Type B pancreatic cell (in vitro differentiated cells): ENCODE measurements at regions not wholly inside any gene's neighbourhood (a gene's known extent, or its start where the extent isn't known, plus 50 kb on each side); places are given as distances from the start of the nearest gene placed in this dataset.
"Not testable (repeated sequence)": the region's sequence is repeated elsewhere in the genome, so short reads cannot be mapped to it uniquely, and the experiment has no call there.

Source experiments
- DNase-seq: peaks from one replicate; pipeline ENCODE4 v3.0.0; 2021; ENCODE audit warnings: mixed read lengths; ENCODE audit not compliant: unreplicated experiment; ENCODE audit errors: extremely low spot score
- H3K27ac Mint-ChIP-seq: 2 replicates; pipeline ENCODE4 v1.8.0; 2021; ENCODE audit warnings: mild to moderate bottlenecking, mixed read lengths
- H3K27me3 Mint-ChIP-seq: 2 replicates; pipeline ENCODE4 v1.8.0; 2021; ENCODE audit warnings: mixed read lengths
- H3K36me3 Mint-ChIP-seq: 2 replicates; pipeline ENCODE4 v1.8.0; 2021; ENCODE audit warnings: mixed read lengths
- H3K4me1 Mint-ChIP-seq: one replicate; pipeline ENCODE4 v1.8.0; 2021; ENCODE audit warnings: mixed read lengths; ENCODE audit not compliant: unreplicated experiment
- H3K4me3 Mint-ChIP-seq: 2 replicates; pipeline ENCODE4 v1.8.0; 2021; ENCODE audit warnings: mild to moderate bottlenecking, mixed read lengths
- H3K9me3 Mint-ChIP-seq: 2 replicates; pipeline ENCODE4 v1.8.0; 2021; ENCODE audit warnings: mixed read lengths
- CTCF ChIP-seq: fragments of 200-600 bp; sonication (generic); conservative IDR thresholded peaks from 2 replicates; pipeline ENCODE4 v1.5.0; 2021; ENCODE audit warnings: antibody characterized with exemption, mild to moderate bottlenecking

DNA sequence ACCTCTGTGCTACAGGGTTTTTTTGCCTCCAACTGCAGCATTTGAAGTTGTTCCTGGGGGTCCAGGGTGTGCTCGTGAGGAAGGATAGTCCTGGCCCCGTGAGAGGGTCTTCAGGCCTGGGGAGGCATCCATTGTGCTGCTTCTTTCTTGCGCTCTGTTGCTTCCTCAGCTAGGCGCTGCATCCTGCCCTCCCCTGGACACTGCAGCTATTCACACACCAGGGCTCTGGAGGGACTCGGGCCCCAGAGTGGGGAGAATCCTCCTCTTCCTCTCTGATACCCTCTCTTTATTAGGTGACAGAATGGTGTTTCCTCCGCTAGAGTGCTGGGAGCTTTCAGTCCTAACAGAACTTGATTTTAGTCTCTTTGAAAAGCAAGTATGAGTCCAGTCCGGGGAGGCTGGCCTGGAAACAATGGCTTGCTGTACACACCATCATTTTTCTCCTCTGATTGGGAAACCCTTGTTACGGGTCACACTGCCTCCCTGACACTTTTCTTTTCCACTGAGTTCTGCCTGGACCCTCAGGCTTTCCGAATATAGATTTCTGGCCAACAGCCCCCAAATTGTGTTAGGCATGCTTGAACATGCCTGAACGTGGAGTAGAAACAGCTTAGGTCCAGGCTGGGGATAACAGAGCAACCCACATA is 81.4 kb upstream of the ELAC2 start:
- Mint-ChIP-seq H3K36me3 (no peaks in the 10 kb centered on the region), H3K9me3 (peaks cover 4% of the 10 kb centered on the region), H3K27ac (no peak overlapping the region), H3K4me1 (peaks cover 5% of the 10 kb centered on the region), H3K27me3 (no peaks in the 10 kb centered on the region), H3K4me3 (no peak overlapping the region)
- DNase-seq, result no peak
- TF ChIP-seq CTCF, result no peak

DNA sequence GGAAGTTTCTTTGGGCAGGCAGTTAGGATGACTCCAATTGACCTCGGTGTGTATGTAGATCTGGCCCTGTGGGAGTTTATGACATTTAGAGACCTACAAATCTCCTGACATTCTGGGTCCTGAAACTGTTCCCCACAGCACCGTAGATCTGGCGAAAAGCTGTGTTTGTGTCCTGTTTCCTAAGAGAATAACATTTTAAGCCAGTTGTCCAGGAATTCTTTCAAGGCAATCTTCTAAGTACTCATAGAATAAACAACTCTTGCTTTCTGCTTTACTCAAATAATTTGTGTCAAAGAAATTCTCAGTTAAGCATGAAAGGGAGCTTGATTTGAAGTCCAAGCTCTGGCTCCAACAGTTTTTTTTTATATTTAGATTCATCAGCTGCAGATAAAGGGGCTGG is 78.5 kb upstream of the ELAC2 start:
- no peak for DNase-seq
- H3K4me3 Mint-ChIP-seq, result no peak overlapping the region
- peaks cover 5% of the 10 kb centered on the region for H3K4me1 Mint-ChIP-seq
- H3K27me3 Mint-ChIP-seq, result no peaks in the 10 kb centered on the region
- H3K9me3 Mint-ChIP-seq, result peaks cover 4% of the 10 kb centered on the region
- no peak for TF ChIP-seq CTCF
- no peak overlapping the region for H3K27ac Mint-ChIP-seq
- H3K36me3 Mint-ChIP-seq, result no peaks in the 10 kb centered on the region

DNA sequence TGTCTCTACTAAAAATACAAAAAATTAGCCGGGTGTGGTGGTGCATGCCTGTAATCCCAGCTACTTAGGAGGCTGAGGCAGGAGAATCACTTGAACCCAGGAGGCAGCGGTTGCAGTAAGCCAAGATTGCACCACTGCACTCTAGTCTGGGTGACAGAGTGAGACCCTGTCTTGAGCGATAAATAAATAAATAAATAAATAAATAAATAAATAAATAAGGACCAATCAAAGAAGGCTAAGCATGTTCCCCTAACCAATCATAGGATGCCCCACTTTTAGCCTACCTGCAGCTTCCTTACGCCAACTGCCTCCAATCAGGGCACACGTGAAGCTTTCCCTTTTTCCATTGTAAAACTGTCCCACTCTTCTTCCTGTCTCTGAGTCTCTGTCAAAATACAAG is 74.2 kb upstream of the ELAC2 start:
- H3K4me3 Mint-ChIP-seq, H3K9me3 Mint-ChIP-seq, DNase-seq, H3K4me1 Mint-ChIP-seq, H3K36me3 Mint-ChIP-seq, H3K27ac Mint-ChIP-seq, H3K27me3 Mint-ChIP-seq: not testable (repeated sequence)

DNA sequence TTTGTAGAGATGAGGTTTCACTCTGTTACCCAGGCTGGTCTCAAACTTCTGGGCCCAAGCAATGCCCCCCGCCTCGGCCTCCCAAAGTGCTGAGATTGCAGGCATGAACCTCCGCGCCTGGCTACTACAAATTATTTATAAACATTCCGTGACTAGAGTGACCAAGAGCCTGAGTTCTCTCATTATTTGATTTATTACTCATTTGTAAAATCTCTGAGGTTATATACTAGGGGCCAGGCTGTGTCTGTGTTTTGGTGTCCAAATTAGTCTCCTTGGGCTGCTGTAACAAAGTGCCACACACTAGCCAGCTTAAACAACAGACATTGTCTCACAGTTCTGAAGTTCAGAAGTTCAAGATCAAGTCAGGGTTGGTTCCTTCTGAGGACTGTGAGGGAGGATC is 70.8 kb upstream of the ELAC2 start:
- H3K9me3 Mint-ChIP-seq, result no peaks in the 10 kb centered on the region
- no peaks in the 10 kb centered on the region for H3K36me3 Mint-ChIP-seq
- H3K27ac Mint-ChIP-seq, result no peak overlapping the region
- no peak for TF ChIP-seq CTCF
- DNase-seq, result no peak
- H3K27me3 Mint-ChIP-seq, result peaks cover 7% of the 10 kb centered on the region
- no peaks in the 10 kb centered on the region for H3K4me1 Mint-ChIP-seq
- H3K4me3 Mint-ChIP-seq, result no peak overlapping the region

DNA sequence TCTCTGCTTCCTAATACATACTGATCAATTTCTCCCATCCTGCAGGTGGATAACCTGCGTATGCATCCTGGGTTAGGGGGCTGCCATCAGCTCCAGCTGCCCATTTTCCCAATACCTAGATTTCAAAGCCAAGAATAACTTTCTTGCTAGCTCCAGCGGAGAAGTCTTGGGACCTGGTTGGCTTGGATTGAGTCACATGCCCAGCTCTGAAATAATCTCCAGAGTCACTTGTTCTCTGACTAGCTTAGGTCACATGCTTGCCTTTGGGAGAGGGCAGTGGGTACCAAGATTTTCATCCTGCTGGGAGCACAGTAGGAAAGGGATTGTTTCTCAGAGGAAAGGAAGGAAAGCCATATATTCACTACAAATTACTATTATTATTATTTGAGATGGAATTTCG is 70.0 kb upstream of the ELAC2 start:
- Mint-ChIP-seq H3K9me3 (peaks cover 4% of the 10 kb centered on the region), H3K4me3 (no peak overlapping the region), H3K4me1 (no peaks in the 10 kb centered on the region), H3K27ac (no peak overlapping the region), H3K27me3 (peaks cover 11% of the 10 kb centered on the region), H3K36me3 (no peaks in the 10 kb centered on the region)
- no peak for TF ChIP-seq CTCF
- no peak for DNase-seq

DNA sequence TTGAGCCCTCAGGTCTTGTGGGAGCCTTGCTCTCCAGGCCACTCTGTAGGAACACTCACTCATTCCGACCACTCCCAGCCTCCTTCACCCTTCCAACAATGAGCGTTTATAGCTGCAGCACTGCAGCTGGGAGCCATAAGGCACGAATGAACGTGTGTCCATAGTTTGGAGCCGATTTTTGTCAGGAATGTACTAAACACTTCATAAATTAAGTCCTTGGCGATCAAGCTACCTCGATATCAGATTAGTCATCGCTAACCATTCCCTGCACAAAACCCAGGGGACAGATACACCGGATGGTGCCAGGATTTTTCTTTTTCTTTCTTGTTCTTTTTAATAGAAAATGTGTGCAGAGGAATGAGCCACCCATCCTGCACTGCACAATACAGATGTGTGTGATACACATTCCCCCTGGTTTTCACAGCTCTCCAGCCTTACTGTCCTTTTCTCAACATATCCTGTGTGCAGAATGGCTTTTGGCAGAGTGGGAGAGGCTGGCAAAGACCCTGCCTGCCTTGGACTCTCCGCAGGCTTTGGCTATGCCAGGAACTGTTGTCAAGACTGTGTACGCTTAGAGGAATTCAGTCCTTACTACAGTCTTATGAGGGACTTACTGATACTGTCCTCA is 68.4 kb upstream of the ELAC2 start:
- Mint-ChIP-seq H3K36me3 (no peaks in the 10 kb centered on the region), H3K27me3 (peaks cover 14% of the 10 kb centered on the region), H3K4me3 (no peak overlapping the region), H3K4me1 (no peaks in the 10 kb centered on the region), H3K27ac (no peak overlapping the region), H3K9me3 (peaks cover 8% of the 10 kb centered on the region)
- no peak for TF ChIP-seq CTCF
- DNase-seq, result no peak
